ENCODE measurements at regions not wholly inside any gene's neighbourhood (a gene's known extent, or its start where the extent isn't known, plus 50 kb on each side); places are given as distances from the start of the nearest gene placed in this dataset.

- no peak for DNase-seq (ENCODE audit: low read depth)
- no peak for TF ChIP-seq CTCF (IDR thresholded peaks at IDR 0.05; ENCODE audit: control insufficient read depth, extremely low read depth, insufficient read depth)
- no peak overlapping the region for H3K4me3 ChIP-seq (ENCODE audit: low read depth, low read length)
Measured at GRCh38 chr5:3122985-3123762, 371.7 kb upstream of the IRX2 start.

GRCh38 chr5:3122216-3122615 lies 370.7 kb upstream of the IRX2 start:
- DNase-seq (ENCODE audit: low read depth), result peak; percentile 13
- TF ChIP-seq CTCF (IDR thresholded peaks at IDR 0.05; ENCODE audit: control insufficient read depth, extremely low read depth, insufficient read depth), result no peak
- H3K4me3 ChIP-seq (ENCODE audit: low read depth, low read length), result no peak overlapping the region

- TF ChIP-seq CTCF (IDR thresholded peaks at IDR 0.05; ENCODE audit: control insufficient read depth, extremely low read depth, insufficient read depth), result no peak
- no peak overlapping the region for H3K4me3 ChIP-seq (ENCODE audit: low read depth, low read length)
- DNase-seq (ENCODE audit: low read depth), result no peak
Measured at GRCh38 chr5:3121813-3122212, 370.3 kb upstream of the IRX2 start.

GRCh38 chr5:3120028-3120427 lies 368.6 kb upstream of the IRX2 start:
- no peak for TF ChIP-seq CTCF (IDR thresholded peaks at IDR 0.05; ENCODE audit: control insufficient read depth, extremely low read depth, insufficient read depth)
- DNase-seq (ENCODE audit: low read depth), result no peak
- no peak overlapping the region for H3K4me3 ChIP-seq (ENCODE audit: low read depth, low read length)

GRCh38 chr5:3119435-3119834 lies 368.0 kb upstream of the IRX2 start:
- TF ChIP-seq CTCF (IDR thresholded peaks at IDR 0.05; ENCODE audit: control insufficient read depth, extremely low read depth, insufficient read depth), result no peak
- no peak overlapping the region for H3K4me3 ChIP-seq (ENCODE audit: low read depth, low read length)

GRCh38 chr5:3118340-3118739 lies 366.9 kb upstream of the IRX2 start:
- DNase-seq (ENCODE audit: low read depth), result no peak
- TF ChIP-seq CTCF (IDR thresholded peaks at IDR 0.05; ENCODE audit: control insufficient read depth, extremely low read depth, insufficient read depth), result no peak
- H3K4me3 ChIP-seq (ENCODE audit: low read depth, low read length), result no peak overlapping the region

More at GRCh38 chr5:3119435-3119834, 368.0 kb upstream of the IRX2 start:
- no peak for DNase-seq (ENCODE audit: low read depth)

GRCh38 chr5:3116366-3116765 lies 364.9 kb upstream of the IRX2 start:
- no peak for TF ChIP-seq CTCF (IDR thresholded peaks at IDR 0.05; ENCODE audit: control insufficient read depth, extremely low read depth, insufficient read depth)
- H3K4me3 ChIP-seq (ENCODE audit: low read depth, low read length), result no peak overlapping the region
- no peak for DNase-seq (ENCODE audit: low read depth)

Measured in LNCaP clone FGC (cell line).